ENCODE measurements at regions not wholly inside any gene's neighbourhood (a gene's known extent, or its start where the extent isn't known, plus 50 kb on each side); places are given as distances from the start of the nearest gene placed in this dataset.

DNA sequence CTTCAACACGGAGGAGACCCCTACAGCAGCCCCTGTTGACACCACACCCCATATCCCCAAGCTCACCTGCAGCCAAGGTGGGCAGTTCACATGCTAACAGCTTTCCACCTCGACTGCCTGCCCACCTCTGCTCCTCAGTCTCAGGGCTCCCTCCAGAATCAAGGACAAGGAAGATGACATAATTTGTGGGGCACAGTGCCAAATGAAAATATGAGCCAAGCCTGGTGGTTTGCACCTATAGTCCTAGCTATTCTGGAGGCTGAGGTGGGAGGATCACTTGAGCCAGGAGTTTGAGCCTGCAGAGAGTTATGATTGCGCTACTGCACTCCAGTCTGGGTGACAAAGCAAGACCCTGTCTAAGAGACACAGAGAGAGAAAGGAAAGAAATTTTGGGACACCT is 516.3 kb downstream of the BCOR start:
- no peak for DNase-seq
- Histone ChIP-seq H2BK12ac (ENCODE audit: insufficient read length, low read depth, low read length) (no peak overlapping the region), H3K79me2 (ENCODE audit: insufficient read depth, low read length) (no peaks in the 10 kb centered on the region), H3K14ac (ENCODE audit: insufficient read depth, low read length) (no peak overlapping the region), H2AK5ac (ENCODE audit: insufficient read length, low read length) (no peak overlapping the region), H3K9ac (ENCODE audit: extremely low read depth, insufficient read length, low read length) (no peak overlapping the region), H2AFZ (ENCODE audit: low read length) (no peak overlapping the region), H3K18ac (ENCODE audit: insufficient read length, low read depth, low read length) (no peak overlapping the region), H2BK120ac (ENCODE audit: low read depth, low read length, poor library complexity, severe bottlenecking) (no peak overlapping the region), H3K4me2 (ENCODE audit: insufficient read depth, insufficient read length, low read length) (no peak overlapping the region), H4K5ac (ENCODE audit: insufficient read length, low read depth, low read length) (no peak overlapping the region), H3K27ac (ENCODE audit: insufficient read length, low read depth, low read length) (no peak overlapping the region), H4K8ac (replicated peaks; ENCODE audit: insufficient read length, low read depth, low read length) (no peak overlapping the region), H4K20me1 (ENCODE audit: control insufficient read depth, insufficient read depth, insufficient read length) (no peaks in the 10 kb centered on the region), H4K91ac (ENCODE audit: insufficient read length, low read depth, low read length) (no peak overlapping the region), H3K79me1 (ENCODE audit: insufficient read depth, low read depth, low read length, poor library complexity, severe bottlenecking) (no peaks in the 10 kb centered on the region), H3K56ac (ENCODE audit: insufficient read length, low read depth, low read length) (no peak overlapping the region), H3T11ph (ENCODE audit: low read length) (no peak overlapping the region), H2BK5ac (ENCODE audit: insufficient read length, low read length) (no peak overlapping the region), H3K9me3 (ENCODE audit: control insufficient read depth, low read depth, low read length) (no peaks in the 10 kb centered on the region), H3K4me1 (ENCODE audit: insufficient read depth, low read length) (no peaks in the 10 kb centered on the region), H3K23ac (ENCODE audit: insufficient read length, low read depth, low read length) (no peak overlapping the region), H3K23me2 (ENCODE audit: insufficient read length, low read depth, low read length, poor library complexity, severe bottlenecking) (no peaks in the 10 kb centered on the region), H3K27me3 (ENCODE audit: insufficient read depth, low read length) (no peaks in the 10 kb centered on the region), H2BK20ac (ENCODE audit: low read depth, low read length, poor library complexity, severe bottlenecking) (no peak overlapping the region), H3K4ac (ENCODE audit: low read depth, low read length) (no peak overlapping the region), H2BK15ac (ENCODE audit: low read depth, low read length) (no peak overlapping the region)
- Mint-ChIP-seq H3K27ac (no peak overlapping the region), H3K4me1 (peaks cover 9 to 12% of the 10 kb centered on the region in 2 experiments; a peak in 3 of 4 replicates), H3K27me3 (ENCODE audit: low read depth) (peaks cover 7% of the 10 kb centered on the region), H3K4me3 (no peak overlapping the region), H3K9me3 (peaks cover 68 to 77% of the 10 kb centered on the region in 2 experiments), H3K36me3 (ENCODE audit: insufficient read depth in 1 of 3, low read depth in 3 of 3) (peaks cover 1 to 3% (median 2%) of the 10 kb centered on the region in 3 experiments; a peak in 4 of 7 replicates)
- TF ChIP-seq, protein P1, sequence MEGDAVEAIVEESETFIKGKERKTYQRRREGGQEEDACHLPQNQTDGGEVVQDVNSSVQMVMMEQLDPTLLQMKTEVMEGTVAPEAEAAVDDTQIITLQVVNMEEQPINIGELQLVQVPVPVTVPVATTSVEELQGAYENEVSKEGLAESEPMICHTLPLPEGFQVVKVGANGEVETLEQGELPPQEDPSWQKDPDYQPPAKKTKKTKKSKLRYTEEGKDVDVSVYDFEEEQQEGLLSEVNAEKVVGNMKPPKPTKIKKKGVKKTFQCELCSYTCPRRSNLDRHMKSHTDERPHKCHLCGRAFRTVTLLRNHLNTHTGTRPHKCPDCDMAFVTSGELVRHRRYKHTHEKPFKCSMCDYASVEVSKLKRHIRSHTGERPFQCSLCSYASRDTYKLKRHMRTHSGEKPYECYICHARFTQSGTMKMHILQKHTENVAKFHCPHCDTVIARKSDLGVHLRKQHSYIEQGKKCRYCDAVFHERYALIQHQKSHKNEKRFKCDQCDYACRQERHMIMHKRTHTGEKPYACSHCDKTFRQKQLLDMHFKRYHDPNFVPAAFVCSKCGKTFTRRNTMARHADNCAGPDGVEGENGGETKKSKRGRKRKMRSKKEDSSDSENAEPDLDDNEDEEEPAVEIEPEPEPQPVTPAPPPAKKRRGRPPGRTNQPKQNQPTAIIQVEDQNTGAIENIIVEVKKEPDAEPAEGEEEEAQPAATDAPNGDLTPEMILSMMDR (conservative IDR thresholded peaks at IDR 0.05): no peak
- WGBS (ENCODE audit: extremely low coverage, insufficient read length, low lambda C conversion rate): no CpG with 5 or more reads among the region's 3 CpGs

All from H9 (cell line).